ENCODE measurements at regions not wholly inside any gene's neighbourhood (a gene's known extent, or its start where the extent isn't known, plus 50 kb on each side); places are given as distances from the start of the nearest gene placed in this dataset.

- TF ChIP-seq POLR2A (IDR thresholded peaks at IDR 0.05; ENCODE audit: low read depth, low read length) (no peak), SPI1 (IDR thresholded peaks at IDR 0.05; ENCODE audit: low read depth, low read length) (no peak), PAX5 (IDR thresholded peaks at IDR 0.05; ENCODE audit: insufficient read depth, low read length, severe bottlenecking) (no peak)
- DNase-seq (ENCODE audit: insufficient read length, low spot score) (no peak), FAIRE-seq (no peak)
These were observed 97.4 kb downstream of the FBXO4 start for GRCh38 chr5:42022383-42022972.

DNA sequence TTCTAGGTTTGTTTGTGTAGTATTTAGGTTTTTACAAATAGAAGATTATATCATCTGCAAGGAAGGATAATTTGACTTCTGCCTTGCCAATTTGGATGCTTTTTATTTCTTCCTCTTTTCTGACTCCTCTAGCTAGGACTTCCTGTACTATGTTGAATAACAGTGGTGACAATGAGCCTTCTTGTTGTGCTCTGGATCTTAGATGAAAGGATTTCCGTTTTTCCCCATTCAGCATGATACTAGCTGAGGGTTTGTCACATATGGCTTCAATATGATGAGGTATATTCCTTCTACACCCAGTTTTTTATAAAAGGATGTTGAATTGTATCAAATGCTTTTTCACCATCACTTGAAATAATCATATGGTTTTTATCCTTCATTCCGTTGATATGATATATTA lies 101.4 kb downstream of the FBXO4 start:
- DNase-seq (ENCODE audit: insufficient read length, low spot score), result no peak
- TF ChIP-seq POLR2A (IDR thresholded peaks at IDR 0.05; ENCODE audit: low read depth, low read length) (no peak), POU2F2 (IDR thresholded peaks at IDR 0.05; ENCODE audit: low read depth, low read length) (no peak), PAX5 (IDR thresholded peaks at IDR 0.05; ENCODE audit: insufficient read depth, low read length, severe bottlenecking) (no peak)
- no peak for FAIRE-seq

DNA sequence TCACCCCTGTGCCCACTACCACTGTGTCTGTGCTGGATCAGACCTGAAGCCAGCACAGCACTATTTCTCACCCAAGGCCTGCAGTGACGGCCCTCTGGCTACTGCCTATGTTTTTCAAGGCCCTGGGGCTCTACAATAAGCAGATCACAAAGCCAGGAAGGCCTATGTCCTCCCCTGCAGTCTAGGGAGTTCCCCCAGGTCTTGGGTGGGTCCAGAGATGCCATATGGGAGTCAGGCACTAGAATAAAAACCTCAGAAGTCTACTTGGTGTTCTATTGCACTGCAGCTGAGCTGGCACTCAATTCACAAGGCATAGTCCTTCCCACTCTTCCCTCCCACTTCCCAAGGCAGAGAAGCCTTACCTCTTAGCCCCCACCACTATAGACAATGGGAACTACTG lies 107.1 kb downstream of the FBXO4 start:
- DNase-seq (ENCODE audit: insufficient read length, low spot score) (no peak), FAIRE-seq (no peak)
- TF ChIP-seq POU2F2 (IDR thresholded peaks at IDR 0.05; ENCODE audit: low read depth, low read length), result no peak
- TF ChIP-seq POLR2A (IDR thresholded peaks at IDR 0.05; ENCODE audit: low read depth, low read length), result no peak
- TF ChIP-seq SPI1 (IDR thresholded peaks at IDR 0.05; ENCODE audit: low read depth, low read length), result no peak
- no peak for TF ChIP-seq POLR2AphosphoS5 (IDR thresholded peaks at IDR 0.05; ENCODE audit: low read depth, low read length)
- no peak for TF ChIP-seq TAF1 (IDR thresholded peaks at IDR 0.05; ENCODE audit: low read depth, low read length)
- TF ChIP-seq PAX5 (IDR thresholded peaks at IDR 0.05; ENCODE audit: insufficient read depth, low read length, severe bottlenecking), result no peak

GRCh38 chr5:42035526-42035925 lies 110.4 kb downstream of the FBXO4 start:
- DNase-seq (ENCODE audit: insufficient read length, low spot score), result no peak
- TF ChIP-seq SPI1 (IDR thresholded peaks at IDR 0.05; ENCODE audit: low read depth, low read length), result no peak
- no peak for TF ChIP-seq POLR2A (IDR thresholded peaks at IDR 0.05; ENCODE audit: low read depth, low read length)
- no peak for TF ChIP-seq POU2F2 (IDR thresholded peaks at IDR 0.05; ENCODE audit: low read depth, low read length)
- no peak for TF ChIP-seq TAF1 (IDR thresholded peaks at IDR 0.05; ENCODE audit: low read depth, low read length)
- TF ChIP-seq PAX5 (IDR thresholded peaks at IDR 0.05; ENCODE audit: insufficient read depth, low read length, severe bottlenecking), result no peak
- no peak for TF ChIP-seq POLR2AphosphoS5 (IDR thresholded peaks at IDR 0.05; ENCODE audit: low read depth, low read length)
- no peak for FAIRE-seq

GRCh38 chr5:42036379-42036778 lies 111.3 kb downstream of the FBXO4 start:
- FAIRE-seq, result no peak
- no peak for DNase-seq (ENCODE audit: insufficient read length, low spot score)
- TF ChIP-seq SPI1 (IDR thresholded peaks at IDR 0.05; ENCODE audit: low read depth, low read length), result no peak
- TF ChIP-seq POLR2A (IDR thresholded peaks at IDR 0.05; ENCODE audit: low read depth, low read length), result no peak
- no peak for TF ChIP-seq POLR2AphosphoS5 (IDR thresholded peaks at IDR 0.05; ENCODE audit: low read depth, low read length)
- no peak for TF ChIP-seq POU2F2 (IDR thresholded peaks at IDR 0.05; ENCODE audit: low read depth, low read length)
- no peak for TF ChIP-seq PAX5 (IDR thresholded peaks at IDR 0.05; ENCODE audit: insufficient read depth, low read length, severe bottlenecking)
- TF ChIP-seq TAF1 (IDR thresholded peaks at IDR 0.05; ENCODE audit: low read depth, low read length), result no peak

DNA sequence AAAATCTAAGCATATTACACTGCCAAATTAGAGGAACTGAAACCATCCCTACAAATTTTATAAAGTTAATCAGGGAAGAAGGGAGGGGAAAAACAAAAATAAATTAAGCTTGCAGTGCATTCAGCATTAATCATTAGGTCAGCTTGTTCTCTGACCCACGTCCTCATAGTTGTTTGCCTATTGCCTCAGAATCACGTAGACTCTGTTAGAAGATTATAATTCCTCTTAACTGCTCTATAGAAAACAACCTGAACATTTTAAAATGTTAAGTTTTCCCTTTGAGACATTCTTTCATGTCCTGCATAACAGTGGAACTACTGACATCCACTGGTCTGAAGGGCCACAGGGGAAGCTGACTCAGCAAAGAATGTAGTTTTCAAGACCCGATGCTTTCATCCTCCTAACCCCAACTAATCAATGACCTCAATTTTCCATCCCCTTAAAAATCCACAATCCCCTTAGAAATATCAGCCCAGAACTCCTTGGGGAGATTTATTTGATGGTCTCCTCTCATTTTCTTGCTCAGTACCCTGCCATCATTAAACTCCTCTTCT lies 112.4 kb downstream of the FBXO4 start:
- FAIRE-seq (no peak), DNase-seq (ENCODE audit: insufficient read length, low spot score) (no peak)
- TF ChIP-seq SPI1 (IDR thresholded peaks at IDR 0.05; ENCODE audit: low read depth, low read length) (no peak), POLR2AphosphoS5 (IDR thresholded peaks at IDR 0.05; ENCODE audit: low read depth, low read length) (no peak), POU2F2 (IDR thresholded peaks at IDR 0.05; ENCODE audit: low read depth, low read length) (no peak), POLR2A (IDR thresholded peaks at IDR 0.05; ENCODE audit: low read depth, low read length) (no peak), PAX5 (IDR thresholded peaks at IDR 0.05; ENCODE audit: insufficient read depth, low read length, severe bottlenecking) (no peak), TAF1 (IDR thresholded peaks at IDR 0.05; ENCODE audit: low read depth, low read length) (no peak)

- DNase-seq (ENCODE audit: insufficient read length, low spot score) (no peak), FAIRE-seq (no peak)
These were observed 118.3 kb downstream of the FBXO4 start for GRCh38 chr5:42043400-42043799.

DNA sequence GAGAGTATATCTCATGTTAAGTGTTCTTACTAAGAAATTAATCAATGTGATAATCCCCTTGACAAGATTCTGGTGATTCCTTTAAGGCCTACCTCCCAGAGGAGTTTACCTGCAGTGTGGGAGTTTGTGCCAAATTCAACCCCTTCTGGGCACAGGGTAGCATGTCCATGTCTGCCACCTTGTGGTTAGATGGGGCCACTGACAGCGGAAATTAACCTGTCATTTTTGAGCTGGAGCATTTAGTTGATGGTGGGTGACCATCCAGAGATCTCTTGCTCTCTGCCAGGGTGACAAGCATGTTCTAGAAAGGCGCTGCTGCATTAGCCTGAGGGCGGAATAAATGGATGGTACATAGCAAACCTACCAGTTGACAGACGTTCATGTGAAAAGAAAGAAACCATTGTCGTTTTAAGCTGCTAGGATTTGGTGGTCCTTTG lies 132.2 kb downstream of the FBXO4 start:
- FAIRE-seq (peak; percentile 79), DNase-seq (ENCODE audit: insufficient read length, low spot score) (peak; percentile 18)
- TF ChIP-seq POU2F2 (IDR thresholded peaks at IDR 0.05; ENCODE audit: low read depth, low read length) (no peak), PAX5 (IDR thresholded peaks at IDR 0.05; ENCODE audit: insufficient read depth, low read length, severe bottlenecking) (no peak), POLR2A (IDR thresholded peaks at IDR 0.05; ENCODE audit: low read depth, low read length) (no peak), SPI1 (IDR thresholded peaks at IDR 0.05; ENCODE audit: low read depth, low read length) (no peak), POLR2AphosphoS5 (IDR thresholded peaks at IDR 0.05; ENCODE audit: low read depth, low read length) (no peak), TAF1 (IDR thresholded peaks at IDR 0.05; ENCODE audit: low read depth, low read length) (no peak)

More at GRCh38 chr5:42043400-42043799, 118.3 kb downstream of the FBXO4 start:
- TF ChIP-seq TAF1 (IDR thresholded peaks at IDR 0.05; ENCODE audit: low read depth, low read length), result no peak
- no peak for TF ChIP-seq PAX5 (IDR thresholded peaks at IDR 0.05; ENCODE audit: insufficient read depth, low read length, severe bottlenecking)

- DNase-seq (ENCODE audit: insufficient read length, low spot score) (no peak), FAIRE-seq (no peak)
- no peak for TF ChIP-seq POU2F2 (IDR thresholded peaks at IDR 0.05; ENCODE audit: low read depth, low read length)
- no peak for TF ChIP-seq POLR2AphosphoS5 (IDR thresholded peaks at IDR 0.05; ENCODE audit: low read depth, low read length)
- no peak for TF ChIP-seq SPI1 (IDR thresholded peaks at IDR 0.05; ENCODE audit: low read depth, low read length)
- TF ChIP-seq TAF1 (IDR thresholded peaks at IDR 0.05; ENCODE audit: low read depth, low read length), result no peak
- no peak for TF ChIP-seq PAX5 (IDR thresholded peaks at IDR 0.05; ENCODE audit: insufficient read depth, low read length, severe bottlenecking)
- TF ChIP-seq POLR2A (IDR thresholded peaks at IDR 0.05; ENCODE audit: low read depth, low read length), result no peak
These were observed 134.2 kb downstream of the FBXO4 start for GRCh38 chr5:42059291-42059690.

GRCh38 chr5:42059778-42060464 lies 134.8 kb downstream of the FBXO4 start:
- DNase-seq (ENCODE audit: insufficient read length, low spot score) (no peak), FAIRE-seq (no peak)
- no peak for TF ChIP-seq POLR2AphosphoS5 (IDR thresholded peaks at IDR 0.05; ENCODE audit: low read depth, low read length)
- TF ChIP-seq POLR2A (IDR thresholded peaks at IDR 0.05; ENCODE audit: low read depth, low read length), result no peak
- TF ChIP-seq PAX5 (IDR thresholded peaks at IDR 0.05; ENCODE audit: insufficient read depth, low read length, severe bottlenecking), result no peak
- no peak for TF ChIP-seq TAF1 (IDR thresholded peaks at IDR 0.05; ENCODE audit: low read depth, low read length)
- TF ChIP-seq POU2F2 (IDR thresholded peaks at IDR 0.05; ENCODE audit: low read depth, low read length), result no peak
- no peak for TF ChIP-seq SPI1 (IDR thresholded peaks at IDR 0.05; ENCODE audit: low read depth, low read length)

Measured in GM12891 (cell line).